Activated CD4-positive, alpha-beta memory T cell treated with anti-CD3 and anti-CD28 coated beads for 36 hours (primary cell): ENCODE measurements at regions not wholly inside any gene's neighbourhood (a gene's known extent, or its start where the extent isn't known, plus 50 kb on each side); places are given as distances from the start of the nearest gene placed in this dataset.
A peak's percentile ranks its signal among the peaks of the same experiment; 100 is the strongest.
"Not testable (repeated sequence)": the region's sequence is repeated elsewhere in the genome, so short reads cannot be mapped to it uniquely, and the experiment has no call there.

Experiments
- CTCF ChIA-PET: fragments of 350-600 bp; sonication (Branson Sonifier 250); formaldehyde crosslinking; loops from one replicate; lab custom pipeline; 2021; ENCODE audit warnings: antibody characterized with exemption, inconsistent platforms; lab: Charles Lee
- POLR2A ChIA-PET: fragments of 350-600 bp; sonication (Branson Sonifier 250); formaldehyde crosslinking; loops from one replicate; lab custom pipeline; 2021; ENCODE audit warnings: antibody characterized with exemption; lab: Charles Lee
- DNase-seq: peaks from one replicate; pipeline ENCODE4 v3.0.0-alpha.2; 2020
- H3K27ac Mint-ChIP-seq: one replicate; pipeline ENCODE4 v1.8.0; 2021; ENCODE audit warnings: mixed read lengths
- H3K27me3 Mint-ChIP-seq: one replicate; pipeline ENCODE4 v1.8.0; 2021; ENCODE audit warnings: mixed read lengths
- H3K36me3 Mint-ChIP-seq: one replicate; pipeline ENCODE4 v1.8.0; 2021; ENCODE audit warnings: mixed read lengths
- H3K4me1 Mint-ChIP-seq: one replicate; pipeline ENCODE4 v1.8.0; 2021; ENCODE audit warnings: low read depth, mixed read lengths
- H3K4me3 Mint-ChIP-seq: one replicate; pipeline ENCODE4 v1.8.0; 2021; ENCODE audit warnings: mild to moderate bottlenecking, mixed read lengths
- H3K9me3 Mint-ChIP-seq: one replicate; pipeline ENCODE4 v1.8.0; 2021; ENCODE audit warnings: mixed read lengths
- intact Hi-C: fragments of 100-400 bp; cut with micrococcal nuclease; formaldehyde crosslinking; loops from one replicate; pipeline ENCODE4 v1.15.1; 2023

GRCh38 chr16:29155131-29155865 is 170.4 kb downstream of the LAT start:
- DNase-seq = peak; percentile 11
- H3K27ac Mint-ChIP-seq = not testable (repeated sequence)
- H3K36me3 Mint-ChIP-seq = peaks cover 13% of the 10 kb centered on the region

GRCh38 chr16:29154676-29155121 is 169.8 kb downstream of the LAT start:
- no peak for DNase-seq
- POLR2A ChIA-PET = no interaction called here
- peaks cover 33% of the 10 kb centered on the region for H3K4me1 Mint-ChIP-seq
- peaks cover 12% of the 10 kb centered on the region for H3K36me3 Mint-ChIP-seq
- intact Hi-C loops = no loop called here
- H3K27ac Mint-ChIP-seq = no peak overlapping the region
- H3K4me3 Mint-ChIP-seq = no peak overlapping the region
- H3K27me3 Mint-ChIP-seq = no peaks in the 10 kb centered on the region
- no peaks in the 10 kb centered on the region for H3K9me3 Mint-ChIP-seq
- CTCF ChIA-PET = no interaction called here

More at GRCh38 chr16:29155131-29155865, 170.4 kb downstream of the LAT start:
- intact Hi-C loops, H3K27me3 Mint-ChIP-seq, H3K4me3 Mint-ChIP-seq, CTCF ChIA-PET, POLR2A ChIA-PET, H3K9me3 Mint-ChIP-seq: not testable (repeated sequence)
- peaks cover 27% of the 10 kb centered on the region for H3K4me1 Mint-ChIP-seq

DNA sequence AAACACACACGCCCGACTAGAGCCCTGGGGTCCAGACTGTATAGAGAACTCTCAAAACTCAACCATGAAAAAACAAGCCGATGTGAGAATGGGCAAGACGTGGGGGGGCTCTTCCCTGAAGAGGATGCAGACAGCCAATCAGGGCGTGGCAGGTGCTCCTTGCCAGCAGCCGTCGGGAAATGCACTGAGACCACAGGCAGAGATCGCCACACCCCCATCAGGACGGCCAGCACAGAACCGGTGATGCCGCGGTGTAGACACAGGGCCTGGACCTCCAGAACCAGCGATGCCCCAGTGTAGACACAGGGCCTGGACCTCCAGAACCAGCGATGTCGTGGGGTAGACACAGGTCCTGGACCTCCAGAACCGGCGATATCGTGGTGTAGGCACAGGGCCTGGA is 169.2 kb downstream of the LAT start:
- H3K9me3 Mint-ChIP-seq = no peaks in the 10 kb centered on the region
- peaks cover 12% of the 10 kb centered on the region for H3K36me3 Mint-ChIP-seq
- intact Hi-C loops = no loop called here
- no peak overlapping the region for H3K4me3 Mint-ChIP-seq
- no peak overlapping the region for H3K27ac Mint-ChIP-seq
- ChIA-PET CTCF (no interaction called here), POLR2A (no interaction called here)
- H3K4me1 Mint-ChIP-seq = peaks cover 40% of the 10 kb centered on the region
- no peaks in the 10 kb centered on the region for H3K27me3 Mint-ChIP-seq
- no peak for DNase-seq

DNA sequence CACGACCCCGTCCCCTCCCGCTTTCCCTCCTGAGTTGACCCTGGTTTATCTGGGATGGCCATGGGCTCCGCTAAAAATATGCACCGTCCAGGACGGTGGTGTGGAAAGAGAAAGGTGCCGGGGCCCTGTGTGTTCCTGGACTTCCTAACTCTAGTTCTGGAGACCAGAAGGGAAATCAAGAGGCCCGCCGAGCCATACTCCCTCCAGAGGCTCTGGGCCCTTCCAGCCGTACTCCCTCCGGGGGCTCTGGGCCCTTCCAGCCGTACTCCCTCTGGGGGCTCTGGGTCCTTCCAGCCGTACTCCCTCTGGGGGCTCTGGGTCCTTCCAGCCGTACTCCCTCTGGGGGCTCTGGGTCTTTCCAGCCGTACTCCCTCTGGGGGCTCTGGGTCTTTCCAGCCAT is 168.5 kb downstream of the LAT start:
- peaks cover 47% of the 10 kb centered on the region for H3K4me1 Mint-ChIP-seq

GRCh38 chr16:29152544-29153031 is 167.7 kb downstream of the LAT start:
- H3K27me3 Mint-ChIP-seq, H3K9me3 Mint-ChIP-seq, H3K27ac Mint-ChIP-seq, H3K4me3 Mint-ChIP-seq, intact Hi-C loops, DNase-seq, POLR2A ChIA-PET, CTCF ChIA-PET: not testable (repeated sequence)
- Mint-ChIP-seq H3K36me3 (peaks cover 11% of the 10 kb centered on the region), H3K4me1 (peaks cover 54% of the 10 kb centered on the region)

More for the DNA sequence above, 168.5 kb downstream of the LAT start:
- H3K4me3 Mint-ChIP-seq, H3K27me3 Mint-ChIP-seq, H3K9me3 Mint-ChIP-seq, intact Hi-C loops, H3K27ac Mint-ChIP-seq, CTCF ChIA-PET, DNase-seq, POLR2A ChIA-PET: not testable (repeated sequence)
- H3K36me3 Mint-ChIP-seq = peaks cover 14% of the 10 kb centered on the region

GRCh38 chr16:29151317-29151716 is 166.5 kb downstream of the LAT start:
- CTCF ChIA-PET = no interaction called here
- no peak overlapping the region for H3K27ac Mint-ChIP-seq

DNA sequence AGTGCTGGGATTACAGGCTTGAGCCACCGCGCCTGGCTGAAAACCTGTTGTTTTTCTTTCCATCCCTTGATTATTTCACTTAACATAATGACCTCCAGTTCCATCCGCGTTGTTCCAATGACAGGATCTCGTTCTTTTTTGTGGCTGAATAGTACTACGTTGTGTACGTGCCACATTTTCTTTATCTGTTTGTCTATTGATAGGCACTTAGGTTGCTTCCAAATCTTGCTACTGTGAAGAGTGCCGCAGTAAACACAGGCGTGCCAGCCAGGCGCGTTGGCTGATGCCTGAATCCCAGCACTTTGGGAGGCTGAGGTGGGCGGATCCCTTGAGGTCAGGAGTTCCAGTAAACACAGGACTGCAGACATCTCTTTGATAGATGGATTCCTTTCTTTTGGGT is 165.1 kb downstream of the LAT start:
- H3K9me3 Mint-ChIP-seq, intact Hi-C loops, POLR2A ChIA-PET, H3K4me3 Mint-ChIP-seq, DNase-seq, CTCF ChIA-PET, H3K27me3 Mint-ChIP-seq: not testable (repeated sequence)
- Mint-ChIP-seq H3K4me1 (peaks cover 42% of the 10 kb centered on the region), H3K36me3 (peaks cover 10% of the 10 kb centered on the region), H3K27ac (peak overlapping the region; percentile 74)

More at GRCh38 chr16:29151317-29151716, 166.5 kb downstream of the LAT start:
- no peaks in the 10 kb centered on the region for H3K27me3 Mint-ChIP-seq
- POLR2A ChIA-PET = no interaction called here
- H3K4me1 Mint-ChIP-seq = peaks cover 45% of the 10 kb centered on the region
- intact Hi-C loops = no loop called here
- H3K4me3 Mint-ChIP-seq = no peak overlapping the region
- no peaks in the 10 kb centered on the region for H3K9me3 Mint-ChIP-seq
- DNase-seq = no peak
- H3K36me3 Mint-ChIP-seq = peaks cover 7% of the 10 kb centered on the region

DNA sequence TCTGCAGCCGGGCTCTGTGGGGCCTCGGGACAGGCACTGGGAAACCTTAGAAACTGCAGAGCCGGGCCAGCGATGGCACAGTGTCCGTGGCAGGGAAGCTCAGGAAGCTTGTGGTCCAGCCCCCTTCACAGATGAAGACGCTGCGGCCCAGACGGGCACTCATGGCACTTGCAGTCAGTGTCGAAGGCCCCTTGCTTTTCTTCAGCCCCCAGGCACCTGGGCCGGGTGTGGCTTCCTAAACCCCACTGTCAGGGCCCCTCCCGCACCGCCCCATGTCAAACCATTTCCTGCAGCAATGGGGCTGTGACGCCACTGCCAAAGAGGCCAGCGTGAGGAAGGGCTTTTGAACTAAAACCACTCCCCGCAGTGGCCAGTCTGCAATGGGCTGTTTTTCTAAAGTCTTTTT is 164.0 kb downstream of the LAT start:
- peak overlapping the region; percentile 74 for H3K27ac Mint-ChIP-seq
- peaks cover 35% of the 10 kb centered on the region for H3K4me1 Mint-ChIP-seq
- ChIA-PET CTCF (no interaction called here), POLR2A (no interaction called here)
- peaks cover 8% of the 10 kb centered on the region for H3K36me3 Mint-ChIP-seq
- no peaks in the 10 kb centered on the region for H3K27me3 Mint-ChIP-seq
- H3K4me3 Mint-ChIP-seq = peak overlapping the region; percentile 26
- H3K9me3 Mint-ChIP-seq = no peaks in the 10 kb centered on the region
- DNase-seq = peak; percentile 81
- intact Hi-C loops = no loop called here

GRCh38 chr16:29148131-29148691 is 163.4 kb downstream of the LAT start:
- H3K27me3 Mint-ChIP-seq = no peaks in the 10 kb centered on the region

DNA sequence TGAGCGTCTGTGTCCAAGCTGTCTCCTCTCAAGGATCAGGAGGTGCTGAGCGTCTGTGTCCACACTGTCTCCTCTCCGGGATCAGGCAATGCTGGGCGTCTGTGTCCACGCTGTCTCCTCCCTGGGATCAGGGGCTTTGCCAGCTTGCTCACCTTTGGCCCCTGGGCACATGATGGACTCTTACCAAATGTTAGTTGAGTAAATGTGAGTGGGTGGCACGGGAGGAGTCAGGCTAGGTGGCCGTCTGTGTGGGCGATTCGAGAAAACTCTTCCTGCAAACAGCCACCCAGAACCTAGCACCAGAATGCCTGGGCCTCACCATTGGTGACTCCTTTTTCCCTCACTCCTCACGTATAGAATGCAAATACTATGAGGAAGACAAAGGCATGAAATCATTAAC is 162.9 kb downstream of the LAT start:
- DNase-seq = peak; percentile 36
- peaks cover 34% of the 10 kb centered on the region for H3K4me1 Mint-ChIP-seq

More at GRCh38 chr16:29148131-29148691, 163.4 kb downstream of the LAT start:
- ChIA-PET POLR2A (no interaction called here), CTCF (no interaction called here)
- no peaks in the 10 kb centered on the region for H3K9me3 Mint-ChIP-seq
- H3K27ac Mint-ChIP-seq = peak overlapping the region; percentile 74
- peak; percentile 45 for DNase-seq
- peaks cover 34% of the 10 kb centered on the region for H3K4me1 Mint-ChIP-seq
- peaks cover 7% of the 10 kb centered on the region for H3K36me3 Mint-ChIP-seq
- H3K4me3 Mint-ChIP-seq = no peak overlapping the region
- intact Hi-C loops = no loop called here

GRCh38 chr16:29146808-29147643 is 162.2 kb downstream of the LAT start:
- POLR2A ChIA-PET, intact Hi-C loops, H3K27me3 Mint-ChIP-seq, CTCF ChIA-PET, H3K9me3 Mint-ChIP-seq, H3K27ac Mint-ChIP-seq, H3K4me3 Mint-ChIP-seq, DNase-seq: not testable (repeated sequence)
- H3K36me3 Mint-ChIP-seq = peaks cover 10% of the 10 kb centered on the region
- peaks cover 34% of the 10 kb centered on the region for H3K4me1 Mint-ChIP-seq

More for the DNA sequence above, 162.9 kb downstream of the LAT start:
- intact Hi-C loops, H3K27me3 Mint-ChIP-seq, CTCF ChIA-PET, POLR2A ChIA-PET, H3K4me3 Mint-ChIP-seq, H3K9me3 Mint-ChIP-seq: not testable (repeated sequence)
- Mint-ChIP-seq H3K27ac (peak overlapping the region; percentile 49), H3K36me3 (peaks cover 10% of the 10 kb centered on the region)

- Mint-ChIP-seq H3K9me3 (no peaks in the 10 kb centered on the region), H3K27me3 (no peaks in the 10 kb centered on the region), H3K27ac (no peak overlapping the region), H3K36me3 (peaks cover 10% of the 10 kb centered on the region), H3K4me3 (no peak overlapping the region), H3K4me1 (peaks cover 34% of the 10 kb centered on the region)
- DNase-seq = no peak
- intact Hi-C loops = no loop called here
- ChIA-PET CTCF (no interaction called here), POLR2A (no interaction called here)
These were observed 161.4 kb downstream of the LAT start for GRCh38 chr16:29146266-29146665.
